Pons (tissue), 1 donor: ENCODE measurements at regions not wholly inside any gene's neighbourhood (a gene's known extent, or its start where the extent isn't known, plus 50 kb on each side); places are given as distances from the start of the nearest gene placed in this dataset.

ENCODE experiments used
- DNase-seq: peaks from one replicate; pipeline ENCODE4 v3.0.0-alpha.2; 2016; ENCODE audit warnings: low spot score

DNA sequence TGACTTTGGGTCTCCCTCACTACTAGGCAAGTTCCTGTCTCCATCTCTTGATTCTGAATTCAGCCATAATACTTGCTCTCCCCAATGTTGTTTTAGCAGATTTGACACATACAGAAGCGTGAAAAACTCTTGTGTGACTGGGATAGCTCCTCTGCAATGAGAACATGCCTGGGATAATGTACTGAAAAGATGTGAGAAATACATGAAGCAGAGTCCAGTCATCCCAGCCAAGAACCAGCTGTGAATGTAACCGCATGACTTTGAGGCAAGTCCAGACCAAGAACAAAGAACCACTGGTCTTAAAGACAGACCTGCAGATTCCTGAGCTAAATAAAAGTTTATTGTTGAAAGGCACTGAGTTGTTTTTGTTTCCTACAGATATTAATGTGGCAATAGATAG is 135.0 kb downstream of the NMUR2 start:
- no peak for DNase-seq

DNA sequence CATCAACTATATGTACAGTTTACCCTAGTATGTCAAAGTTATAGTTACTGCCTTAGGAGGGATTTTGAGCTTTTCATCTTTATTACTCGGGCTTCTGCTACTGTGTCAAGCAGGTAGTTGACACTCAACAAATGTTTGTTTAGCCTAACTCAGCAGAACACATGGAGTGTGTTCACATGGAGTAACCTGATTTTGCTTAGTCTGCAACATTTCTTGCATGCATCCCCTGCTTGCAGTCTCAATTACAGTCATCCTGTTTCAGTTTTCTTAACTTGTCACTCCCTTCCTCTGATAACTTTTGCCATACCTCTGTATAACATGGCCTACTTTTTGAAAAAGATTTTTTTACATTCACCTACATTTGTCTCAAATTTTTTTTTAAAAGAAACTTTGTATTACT is 135.5 kb downstream of the NMUR2 start:
- DNase-seq = no peak

DNA sequence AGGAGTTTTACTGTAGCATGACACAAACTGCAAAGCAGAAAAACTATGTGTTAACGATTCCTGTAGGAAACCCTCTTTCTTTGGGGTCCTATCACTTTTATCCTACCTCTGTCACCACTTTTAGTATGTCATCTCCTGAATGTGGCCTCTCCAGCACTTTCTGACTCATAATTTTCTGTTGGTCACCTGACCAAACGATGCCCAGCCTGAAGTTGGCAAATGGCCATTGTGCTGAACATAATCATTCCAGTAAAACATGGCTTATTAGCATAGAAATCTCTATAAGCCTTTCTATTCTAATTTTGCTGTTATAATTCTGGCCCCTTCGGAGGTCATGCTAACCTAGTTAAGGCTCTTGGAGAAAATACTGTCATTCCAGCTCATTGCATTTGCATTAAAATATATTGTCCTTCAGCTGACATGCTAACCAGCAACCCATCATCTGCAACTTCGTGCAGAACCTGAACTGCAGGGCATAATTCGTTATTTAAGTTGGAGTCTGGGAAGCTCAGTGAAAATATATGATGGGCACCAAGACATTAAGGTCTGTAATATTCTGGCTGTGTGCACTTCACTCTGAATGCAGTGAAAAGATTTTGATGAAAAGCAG is 140.3 kb downstream of the NMUR2 start:
- no peak for DNase-seq

DNA sequence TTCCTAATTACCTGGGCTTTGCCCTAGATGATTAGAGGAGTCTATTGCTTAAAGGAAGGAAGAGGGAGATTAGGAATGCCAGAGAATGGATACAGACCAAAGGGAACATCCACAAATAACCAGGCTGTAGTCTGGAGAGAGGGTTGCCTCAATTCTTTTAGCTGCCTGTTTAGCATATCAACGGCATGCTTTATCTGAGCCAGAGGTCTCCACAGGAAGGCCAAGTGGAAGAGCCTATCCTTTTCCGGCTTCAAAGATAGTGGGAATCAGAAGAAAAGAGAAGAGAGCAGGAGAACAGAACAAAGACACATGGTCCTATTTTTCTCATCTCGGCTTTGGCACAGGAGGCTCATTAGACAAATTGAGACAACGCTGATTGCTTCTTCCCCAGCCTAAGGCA is 142.4 kb downstream of the NMUR2 start:
- no peak for DNase-seq

DNA sequence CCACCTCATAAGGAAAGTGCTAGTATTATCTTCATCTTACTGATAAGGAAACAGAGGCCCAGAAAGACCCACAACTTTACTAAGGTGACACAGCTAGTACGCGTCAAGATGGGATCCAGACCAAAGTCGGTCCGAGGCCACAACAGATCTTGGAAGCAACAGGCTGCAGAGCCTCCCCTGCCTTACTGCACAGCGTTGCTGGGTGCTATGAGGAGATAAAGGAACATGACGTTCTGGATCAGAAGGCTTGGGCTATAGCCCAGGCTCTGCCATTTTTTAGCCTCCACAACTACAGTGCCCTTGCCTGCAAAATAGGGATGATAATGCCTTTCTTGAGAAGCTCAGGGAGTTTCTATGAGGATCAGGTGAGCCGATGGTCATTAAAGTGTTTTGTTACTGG is 144.1 kb downstream of the NMUR2 start:
- no peak for DNase-seq

DNA sequence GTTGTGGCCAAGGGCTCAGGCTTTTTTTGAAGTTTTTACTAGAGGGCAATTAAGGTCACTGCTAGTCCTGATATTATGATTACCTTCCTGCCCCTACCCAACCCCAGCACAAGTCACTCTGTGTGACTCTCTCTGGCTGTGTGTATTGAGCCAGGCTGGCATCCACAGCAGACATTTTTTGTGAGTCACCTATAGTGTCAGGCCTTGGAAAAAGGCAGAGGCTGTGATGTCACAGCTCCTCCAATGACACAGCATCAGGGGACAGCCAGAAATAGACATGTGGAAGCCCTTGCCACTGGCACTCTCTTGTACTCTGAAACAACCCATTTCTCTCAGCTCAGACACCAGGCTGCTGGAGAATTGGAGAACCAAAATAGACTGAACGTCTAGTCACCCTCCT is 145.4 kb downstream of the NMUR2 start:
- peak; percentile 25 for DNase-seq

DNA sequence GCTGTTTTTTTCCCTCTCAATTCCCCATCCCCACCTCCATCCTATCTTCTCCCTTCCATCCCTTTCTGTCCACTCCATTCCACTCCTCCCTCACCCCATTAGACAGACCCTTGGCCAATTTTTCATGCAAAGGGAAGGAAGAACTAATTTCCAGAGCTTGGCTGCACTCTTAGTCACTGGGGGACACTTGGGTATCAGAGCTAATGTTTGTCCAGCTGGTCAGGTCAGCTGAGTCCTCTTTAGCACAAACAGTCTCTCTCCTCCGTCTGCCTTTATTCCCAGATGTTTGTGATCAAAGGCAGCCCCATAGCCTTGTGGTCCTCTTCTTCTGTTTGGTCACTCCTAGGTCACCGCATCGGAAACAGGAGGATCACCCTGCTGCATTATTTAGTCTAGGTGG is 148.5 kb downstream of the NMUR2 start:
- DNase-seq = no peak

DNA sequence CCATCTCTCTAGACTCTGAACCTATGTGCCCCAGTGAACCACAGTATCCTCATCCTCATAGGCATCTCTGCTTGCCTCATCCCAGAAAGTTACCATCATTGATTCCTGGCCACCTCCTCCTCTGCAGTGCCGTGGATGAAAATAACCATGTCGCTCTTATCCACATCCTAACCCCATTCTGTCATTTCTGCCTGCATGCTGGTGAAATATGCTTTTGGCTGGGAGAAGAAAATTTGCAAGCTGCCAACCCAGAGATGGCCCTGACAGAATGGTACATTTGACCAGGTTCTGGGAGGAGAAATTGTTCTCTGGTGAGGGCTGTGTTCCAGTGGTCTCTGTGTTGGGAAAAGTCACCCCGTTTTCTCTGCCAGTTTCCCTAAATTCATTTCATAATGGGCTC is 149.7 kb downstream of the NMUR2 start:
- no peak for DNase-seq

DNA sequence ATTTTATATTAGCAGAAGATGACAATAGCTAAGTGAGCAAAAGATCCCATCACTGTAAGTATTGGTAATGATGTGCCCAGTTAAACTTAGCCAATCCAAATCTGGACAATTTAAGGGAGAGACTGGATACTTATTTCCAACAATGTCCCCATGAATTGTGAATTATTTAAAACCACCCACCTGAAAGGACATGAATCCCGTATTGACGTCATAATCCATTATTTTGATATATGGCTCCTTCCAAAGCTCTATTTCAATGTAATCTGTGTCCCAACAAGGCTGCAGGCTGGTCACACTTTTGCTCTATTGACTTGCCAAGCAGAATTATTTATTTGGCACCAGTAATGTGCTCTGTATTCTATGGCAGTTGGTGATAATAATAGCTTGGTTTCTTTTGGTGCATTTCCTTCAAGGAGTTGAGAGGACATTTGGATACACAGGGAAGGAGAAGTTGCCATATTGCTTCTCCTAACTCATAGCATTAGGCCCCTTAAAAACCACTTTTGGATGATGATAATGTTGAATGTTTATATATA is 157.2 kb downstream of the NMUR2 start:
- no peak for DNase-seq

DNA sequence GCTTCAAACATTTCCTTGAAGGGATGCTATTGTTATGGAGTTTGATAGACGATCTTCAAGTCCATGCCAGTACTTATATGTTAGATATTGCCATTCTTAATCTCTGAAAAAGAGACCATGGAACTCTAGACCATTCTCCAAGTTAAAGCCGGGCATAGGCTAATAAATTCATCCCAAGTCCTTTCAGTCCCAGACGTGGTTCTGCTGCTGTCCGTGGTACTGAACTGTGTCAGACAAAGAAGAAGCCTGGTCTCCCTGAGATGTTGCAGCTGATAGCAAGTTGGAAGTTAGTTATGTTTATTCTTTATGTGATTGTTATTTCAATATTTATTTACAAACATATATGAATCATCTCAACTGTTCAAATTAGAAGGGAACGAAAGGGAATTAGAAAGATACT is 158.7 kb downstream of the NMUR2 start:
- DNase-seq = no peak

DNA sequence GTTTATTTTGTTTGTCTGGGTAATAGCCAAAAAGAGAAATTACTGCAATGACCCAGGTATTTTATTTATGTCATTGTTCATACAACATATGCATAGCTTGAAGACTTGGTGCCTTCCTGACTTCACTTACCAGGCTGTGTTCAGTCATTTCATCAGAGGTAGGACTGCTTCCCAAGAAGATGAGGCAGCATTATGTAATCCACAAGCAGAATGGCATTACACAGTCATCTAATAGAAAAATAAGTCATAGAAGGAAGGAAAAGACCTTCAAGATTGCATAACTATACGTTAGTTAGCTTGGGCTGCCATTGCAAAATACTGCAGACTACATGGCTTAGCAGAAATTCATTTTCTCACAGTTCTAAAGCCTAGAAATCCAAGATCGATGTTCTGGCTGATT is 167.5 kb downstream of the NMUR2 start:
- no peak for DNase-seq

DNA sequence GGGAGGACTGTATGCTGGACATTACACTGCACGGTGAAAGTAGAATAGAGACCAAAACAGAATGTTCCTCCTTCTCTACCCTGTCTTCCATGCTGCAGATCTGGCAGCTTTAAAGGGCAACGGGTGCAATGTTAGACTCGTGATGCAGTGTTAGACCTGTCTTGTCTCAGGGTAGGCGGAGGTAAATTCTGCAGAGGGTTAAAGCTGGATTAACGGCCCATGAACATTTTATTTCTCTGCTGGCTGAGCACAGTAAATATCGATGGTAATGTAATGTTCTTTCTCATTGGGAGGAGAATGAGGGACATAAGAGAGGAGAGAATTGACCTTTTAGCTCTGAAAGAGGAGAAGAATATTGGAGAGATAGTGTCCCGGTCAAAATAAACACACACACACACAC is 178.9 kb downstream of the NMUR2 start:
- DNase-seq = no peak

DNA sequence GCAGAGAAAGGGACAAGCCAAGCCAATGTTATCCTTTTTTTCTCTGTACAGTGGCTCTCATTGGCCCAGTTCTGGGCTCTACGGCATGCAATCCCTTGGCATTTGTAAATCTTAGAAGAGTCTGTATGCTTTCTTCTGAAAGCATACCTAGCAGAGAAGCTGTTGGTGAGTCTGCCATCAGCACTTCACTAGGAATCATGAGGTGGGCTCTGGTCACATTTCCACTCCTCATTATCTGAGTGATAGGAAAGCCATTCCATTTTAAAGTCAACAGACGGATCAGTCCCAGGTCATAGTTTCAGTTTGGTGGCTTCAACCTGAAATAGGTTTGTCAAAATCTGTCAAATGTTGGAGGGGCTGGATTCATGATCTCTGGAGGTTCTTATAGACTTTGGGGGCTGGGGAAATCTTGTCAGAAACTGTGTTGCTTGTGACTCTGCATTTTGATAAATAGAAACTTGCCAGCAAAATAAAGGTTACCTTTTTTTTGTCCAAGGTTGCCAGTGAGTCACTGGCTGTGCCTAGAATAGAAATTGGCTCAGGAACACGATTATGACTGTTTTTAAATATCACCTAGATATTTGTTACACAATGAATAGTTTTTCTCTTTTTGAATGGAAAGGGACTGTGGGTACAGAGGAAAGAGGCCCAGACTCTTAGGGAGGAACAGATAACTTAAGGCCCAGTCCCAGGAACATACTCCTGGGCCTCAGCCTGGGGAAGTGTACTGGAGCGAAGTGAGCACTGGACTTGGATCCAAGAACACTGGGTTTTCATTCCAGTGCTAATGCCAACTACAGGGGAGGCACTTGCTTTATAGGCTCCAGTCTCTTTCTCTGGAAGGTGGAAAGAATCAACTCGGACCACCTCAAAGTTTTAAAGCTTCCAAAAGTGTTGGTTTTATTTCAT is 183.1 kb downstream of the NMUR2 start:
- DNase-seq = no peak

DNA sequence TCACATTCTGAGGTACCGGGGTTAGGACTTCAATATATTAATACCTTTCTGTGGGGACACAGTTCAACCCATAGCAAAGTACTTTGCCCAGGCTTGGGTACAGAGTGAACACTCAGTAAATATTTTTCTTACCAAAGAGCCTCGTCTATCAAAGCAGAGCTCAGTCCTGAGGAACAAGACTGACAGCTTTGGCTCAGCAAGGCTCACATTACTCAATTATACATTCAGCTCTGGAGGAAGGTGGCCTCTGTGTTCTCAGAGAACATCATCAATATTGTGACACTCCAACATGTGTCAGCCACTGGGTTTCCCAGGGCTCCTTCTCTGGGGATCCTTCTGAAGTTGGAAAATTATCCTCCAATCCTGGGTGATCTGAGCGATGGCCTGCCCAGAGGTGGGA is 186.4 kb downstream of the NMUR2 start:
- DNase-seq = no peak

DNA sequence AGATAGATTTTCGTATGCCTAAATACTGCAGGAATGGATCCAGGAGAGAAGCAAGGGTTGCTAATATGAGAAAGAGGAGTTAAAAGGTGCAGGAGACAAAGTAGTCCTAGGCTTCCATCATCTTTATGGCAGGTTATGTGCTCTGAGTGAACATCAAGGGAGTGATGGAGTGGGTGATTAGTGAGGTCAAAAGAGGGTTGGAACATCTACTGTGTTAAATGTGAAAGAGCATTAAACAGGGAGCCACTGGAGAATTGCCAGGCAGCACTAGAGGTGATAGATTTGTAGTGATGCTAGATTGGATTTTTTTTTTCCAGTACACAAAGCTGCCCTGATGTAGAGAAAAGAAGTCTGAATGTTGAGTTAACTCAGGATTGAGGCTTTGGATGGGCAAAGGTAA is 199.3 kb downstream of the NMUR2 start:
- no peak for DNase-seq

DNA sequence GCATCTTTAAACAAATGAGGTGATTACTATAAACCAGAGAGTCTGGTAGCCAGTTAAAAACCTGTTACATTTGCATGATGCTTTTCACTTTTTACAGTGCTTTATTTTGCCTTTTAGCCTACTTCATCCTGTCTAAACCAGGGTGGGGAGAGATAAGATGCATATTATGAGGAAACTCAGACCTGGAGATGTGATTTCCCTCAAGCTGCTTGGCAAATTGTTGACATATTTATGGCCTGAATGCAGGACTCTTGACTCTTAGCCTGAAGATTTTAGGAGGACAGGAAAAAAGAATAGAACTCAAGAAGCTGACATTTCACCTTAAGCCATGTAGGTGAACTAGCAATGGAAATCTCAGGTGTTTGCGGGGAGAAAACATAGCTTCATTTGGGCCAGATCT is 202.8 kb downstream of the NMUR2 start:
- DNase-seq = no peak

DNA sequence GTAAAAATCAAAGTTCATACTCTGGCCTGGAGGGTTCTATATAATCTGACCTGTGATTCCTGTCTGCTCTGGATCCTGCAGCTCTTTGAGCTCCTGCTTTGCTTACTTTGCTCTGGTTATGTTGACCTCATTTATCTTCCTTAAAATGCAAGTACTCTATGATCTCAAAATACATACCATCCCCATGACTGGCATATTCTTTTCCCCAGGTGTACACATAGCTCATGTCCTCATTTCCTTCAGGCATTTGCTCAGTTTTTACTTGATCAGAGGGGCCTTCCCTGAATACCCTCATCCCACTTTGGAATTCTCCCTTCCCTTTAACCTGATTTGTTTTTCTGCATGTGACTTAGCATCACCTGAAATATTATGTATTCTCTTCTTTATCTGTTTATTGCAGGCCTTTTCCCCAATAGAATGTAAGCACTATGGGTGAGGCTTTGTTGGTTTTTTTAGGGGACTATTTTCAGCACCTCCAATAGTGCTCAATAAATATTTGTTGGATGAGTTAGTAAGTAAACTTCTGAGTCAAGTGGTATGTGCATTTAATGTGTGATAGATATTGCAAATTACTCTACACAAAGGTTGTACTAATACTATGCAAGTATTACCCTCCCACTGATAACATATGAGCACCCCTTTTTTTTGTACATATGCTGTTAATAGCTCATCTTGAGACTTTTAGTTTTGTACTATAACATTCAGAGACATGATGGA is 211.5 kb downstream of the NMUR2 start:
- DNase-seq = no peak

DNA sequence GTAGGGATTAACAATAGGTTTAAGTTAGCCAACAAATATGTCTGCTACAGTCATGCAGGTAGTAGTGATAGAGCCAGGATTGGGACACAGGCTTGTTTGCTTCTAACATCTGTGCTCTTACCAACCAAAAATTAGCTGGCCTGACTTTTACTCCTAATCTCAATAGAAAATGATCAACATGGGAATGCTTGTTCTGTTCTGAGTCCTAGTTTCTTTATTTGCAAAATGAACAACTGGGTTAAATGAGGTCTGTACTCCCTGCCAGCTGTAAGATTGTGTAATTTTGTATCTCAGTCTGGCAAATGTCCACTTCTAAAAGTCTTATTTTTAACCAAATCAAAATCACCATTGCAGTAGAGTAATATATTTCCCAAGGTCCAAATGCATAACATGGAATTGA is 216.8 kb downstream of the NMUR2 start:
- no peak for DNase-seq

DNA sequence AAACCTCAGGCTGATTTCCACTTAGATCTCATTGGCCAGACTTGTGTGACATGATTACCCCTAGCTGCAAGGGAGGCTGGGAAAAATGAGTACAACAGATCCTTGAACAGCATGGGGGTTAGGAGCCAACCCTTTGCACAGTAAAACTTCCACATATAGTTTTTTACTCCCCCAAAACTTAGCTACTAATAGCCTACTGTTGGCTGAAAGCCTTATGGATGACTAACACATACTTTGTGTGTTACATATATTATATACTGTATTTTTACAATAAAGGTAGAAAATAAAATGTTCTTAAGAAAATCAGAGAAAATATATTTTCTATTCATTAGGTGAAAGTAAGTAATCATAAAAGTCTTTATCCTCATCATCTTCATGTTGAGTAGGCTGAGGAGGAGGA is 217.4 kb downstream of the NMUR2 start:
- no peak for DNase-seq

DNA sequence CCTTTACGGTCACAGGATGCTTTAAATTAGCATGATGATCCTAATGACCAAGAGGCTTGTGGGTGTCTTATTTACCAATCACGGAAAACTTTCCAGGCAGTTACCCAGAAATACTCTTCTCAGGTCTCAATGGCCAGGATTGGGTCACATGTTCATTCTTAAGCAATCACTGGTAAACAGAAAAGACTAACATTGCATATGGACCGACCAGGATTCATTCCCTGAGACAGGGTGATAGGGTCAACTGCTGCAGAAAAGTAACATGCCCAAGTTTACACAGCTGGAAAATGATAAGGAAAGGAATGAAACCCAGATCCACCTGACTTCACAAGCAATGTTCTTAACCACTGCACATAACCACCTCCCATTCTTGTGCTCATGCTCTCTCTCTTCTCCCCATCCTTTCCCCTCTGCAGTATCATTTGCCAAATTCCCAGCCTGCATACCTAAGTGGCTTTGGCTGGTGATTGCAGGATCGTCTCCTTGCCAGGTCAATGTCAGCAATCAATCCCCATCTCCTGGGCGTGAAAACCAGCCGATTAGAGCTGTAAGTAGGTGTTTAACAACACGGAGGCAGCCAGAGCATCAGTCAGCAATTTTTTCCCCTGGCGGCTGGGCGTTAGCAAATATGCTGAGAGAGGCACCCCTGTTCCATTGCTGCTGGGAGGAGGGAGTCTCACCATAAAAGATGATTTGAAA is 219.4 kb downstream of the NMUR2 start:
- no peak for DNase-seq

DNA sequence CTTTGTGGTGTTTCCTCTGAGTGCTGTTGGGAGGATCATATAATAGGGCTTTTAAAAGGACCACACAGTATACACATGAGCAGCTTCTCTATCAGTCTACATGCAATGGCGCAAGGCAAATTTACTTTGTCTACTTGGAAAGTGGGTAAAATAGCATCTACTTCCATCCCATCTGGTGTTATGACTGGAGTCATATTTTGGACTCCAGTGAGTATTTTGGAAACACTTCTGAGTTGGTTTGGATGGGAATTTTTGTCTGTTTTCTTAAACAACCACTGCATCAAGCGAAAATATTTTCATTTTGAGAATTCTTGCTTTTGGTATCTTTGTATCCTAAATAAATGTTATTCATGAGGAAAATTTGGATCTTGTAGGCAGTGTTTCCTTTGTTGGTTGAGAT is 220.8 kb downstream of the NMUR2 start:
- DNase-seq = no peak

DNA sequence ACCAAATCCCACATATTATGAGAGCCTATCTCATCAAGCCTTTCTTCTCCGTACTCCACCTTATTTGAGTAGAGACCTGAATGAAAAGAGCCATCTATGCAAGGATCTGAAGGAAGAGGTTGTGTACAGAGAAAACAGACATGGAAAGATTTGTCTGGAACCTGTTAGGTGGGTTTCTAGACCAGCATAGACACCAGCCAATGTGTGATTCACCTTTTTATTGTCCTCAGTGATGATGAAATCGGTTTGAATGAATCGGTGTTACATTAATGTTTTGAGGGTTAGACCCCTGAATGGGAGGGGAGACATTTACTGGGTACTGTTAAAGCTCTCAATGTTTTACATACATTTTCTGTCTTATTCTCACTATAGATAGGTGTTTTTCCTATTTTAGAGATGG is 223.6 kb downstream of the NMUR2 start:
- no peak for DNase-seq
